BLaER1 (cell line): ENCODE measurements at regions not wholly inside any gene's neighbourhood (a gene's known extent, or its start where the extent isn't known, plus 50 kb on each side); places are given as distances from the start of the nearest gene placed in this dataset.

Experiments
- H3K27ac ChIP-seq: shearing (Covaris generic); formaldehyde crosslinking; 2 replicates; pipeline ENCODE4 v1.8.1; 2022
- H3K27me3 ChIP-seq: shearing (Covaris generic); formaldehyde crosslinking; 2 replicates; pipeline ENCODE4 v1.8.1; 2022
- H3K36me3 ChIP-seq: shearing (Covaris generic); formaldehyde crosslinking; 2 replicates; pipeline ENCODE4 v1.8.1; 2022
- H3K4me1 ChIP-seq: shearing (Covaris generic); formaldehyde crosslinking; 2 replicates; pipeline ENCODE4 v1.8.1; 2022
- H3K4me2 ChIP-seq: shearing (Covaris generic); formaldehyde crosslinking; 2 replicates; pipeline ENCODE4 v1.8.1; 2022
- H3K4me3 ChIP-seq: shearing (Covaris generic); formaldehyde crosslinking; 2 replicates; pipeline ENCODE4 v1.8.1; 2022
- H3K9ac ChIP-seq: shearing (Covaris generic); formaldehyde crosslinking; 2 replicates; pipeline ENCODE4 v1.8.1; 2022
- H3K9me3 ChIP-seq: shearing (Covaris generic); formaldehyde crosslinking; 2 replicates; pipeline ENCODE4 v1.8.1; 2022
- H4K20me1 ChIP-seq: shearing (Covaris generic); formaldehyde crosslinking; 2 replicates; pipeline ENCODE4 v1.8.1; 2022
- Cebpa-rat ChIP-seq: shearing (Covaris generic); IDR thresholded peaks from 2 replicates; pipeline ENCODE4 v1.8.1; 2022

DNA sequence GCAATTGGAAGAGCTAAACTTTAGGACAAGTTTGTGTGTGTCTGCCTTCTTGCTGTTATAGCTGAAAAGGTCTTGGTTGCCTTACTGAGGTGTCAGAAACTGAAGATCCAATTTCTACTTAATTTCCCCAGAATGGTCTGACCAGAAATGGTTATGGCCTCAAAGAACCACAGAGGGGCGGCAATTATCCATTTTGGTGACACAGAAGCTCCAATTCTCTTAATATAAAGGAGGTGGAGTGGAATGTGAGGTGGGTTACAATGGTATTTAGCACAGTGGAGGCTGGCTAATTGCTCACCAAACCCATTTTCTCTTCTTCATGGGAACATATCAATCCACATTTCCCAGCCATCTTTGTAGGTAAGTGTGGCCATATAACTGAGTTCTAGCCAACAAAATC, 1157.2 kb downstream of the OLFM4 start:
- H3K9me3 ChIP-seq, result no peaks in the 10 kb centered on the region
- H3K36me3 ChIP-seq, result no peaks in the 10 kb centered on the region
- no peak overlapping the region for H3K27ac ChIP-seq
- H3K4me1 ChIP-seq, result no peaks in the 10 kb centered on the region
- TF ChIP-seq Cebpa-rat, result no peak
- no peak overlapping the region for H3K4me2 ChIP-seq
- no peak overlapping the region for H3K9ac ChIP-seq
- no peak overlapping the region for H3K4me3 ChIP-seq
- H4K20me1 ChIP-seq, result no peaks in the 10 kb centered on the region
- H3K27me3 ChIP-seq, result no peaks in the 10 kb centered on the region

DNA sequence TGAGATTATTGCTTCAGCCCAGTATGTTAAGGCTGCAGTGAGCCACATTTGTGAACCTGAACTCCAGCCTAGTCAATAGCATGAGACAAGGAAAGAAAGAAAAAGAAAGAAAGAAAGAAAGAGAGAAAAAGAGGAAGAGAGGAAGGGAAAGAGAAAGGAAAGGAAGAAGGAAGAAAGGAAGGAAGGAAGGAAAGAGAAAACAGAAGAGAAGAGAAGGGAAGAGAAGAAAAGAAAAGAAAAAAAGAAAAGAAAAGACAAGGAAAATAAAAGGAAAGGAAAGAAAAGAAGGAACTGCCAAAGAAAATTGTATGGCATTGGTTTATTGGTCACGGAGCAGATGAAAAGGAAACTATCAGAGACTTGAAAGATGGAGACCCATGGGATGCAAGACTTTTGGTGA, 1158.8 kb downstream of the OLFM4 start:
- no peaks in the 10 kb centered on the region for H4K20me1 ChIP-seq
- no peaks in the 10 kb centered on the region for H3K4me1 ChIP-seq
- no peak overlapping the region for H3K27ac ChIP-seq
- no peak overlapping the region for H3K9ac ChIP-seq
- no peaks in the 10 kb centered on the region for H3K9me3 ChIP-seq
- no peak overlapping the region for H3K4me2 ChIP-seq
- H3K4me3 ChIP-seq, result no peak overlapping the region
- no peaks in the 10 kb centered on the region for H3K27me3 ChIP-seq
- no peaks in the 10 kb centered on the region for H3K36me3 ChIP-seq
- no peak for TF ChIP-seq Cebpa-rat

DNA sequence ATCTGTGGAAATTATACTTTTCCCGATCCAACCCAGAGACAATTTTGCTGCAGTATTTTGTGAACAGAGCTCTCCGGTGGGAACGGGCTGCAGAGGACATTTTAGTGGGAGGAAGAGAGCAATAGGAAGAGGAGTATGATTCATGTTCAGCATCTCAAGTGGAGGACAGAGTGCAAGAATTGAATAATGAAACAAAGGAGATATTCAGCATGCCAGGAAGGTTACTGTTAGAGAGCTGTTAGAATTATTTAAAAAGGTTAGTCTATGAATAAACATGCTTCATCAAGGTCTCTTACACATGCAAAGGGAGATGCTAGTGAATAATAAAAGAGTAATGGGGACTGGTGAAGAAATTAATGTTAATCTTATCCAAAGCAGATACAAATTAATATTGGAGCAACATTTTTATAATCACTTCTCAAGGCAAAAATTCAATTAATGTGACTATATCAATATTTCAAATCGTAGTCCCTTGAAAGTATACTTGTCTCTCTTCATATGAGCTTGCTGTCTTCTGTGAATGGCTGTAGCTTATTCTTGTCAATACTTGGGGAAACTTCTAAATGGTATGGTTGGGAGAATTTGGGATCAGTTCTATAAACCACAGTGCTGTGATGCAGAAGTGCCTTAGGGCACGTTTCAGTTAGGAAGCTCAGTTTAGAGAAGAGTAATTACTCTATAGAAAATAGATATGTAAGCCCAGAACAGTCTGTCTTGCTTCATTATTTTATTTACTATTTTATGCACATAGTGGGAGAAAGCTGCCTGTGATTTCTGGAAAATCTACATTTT, 1165.8 kb downstream of the OLFM4 start:
- Histone ChIP-seq H3K4me1 (no peaks in the 10 kb centered on the region), H3K4me2 (no peak overlapping the region)
- TF ChIP-seq Cebpa-rat, result no peak

DNA sequence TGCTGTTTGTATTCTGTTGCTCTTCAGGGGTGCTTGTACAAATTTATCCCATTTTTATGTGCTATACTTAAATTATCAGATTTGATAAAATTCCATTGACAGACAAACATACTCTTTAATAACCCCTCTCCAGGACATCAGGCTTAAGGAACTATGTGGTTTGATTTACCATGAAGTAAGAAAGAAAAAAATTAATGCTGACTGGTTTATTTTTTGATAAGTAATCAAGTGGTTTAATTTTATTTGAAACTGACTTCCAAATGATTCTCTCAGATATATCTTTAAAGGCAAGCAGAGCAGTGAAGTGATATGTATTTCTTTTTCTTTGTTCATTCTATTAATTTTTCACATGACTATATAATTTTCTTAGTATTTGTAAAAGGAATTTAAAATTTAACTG, 1168.1 kb downstream of the OLFM4 start:
- no peaks in the 10 kb centered on the region for H3K27me3 ChIP-seq
- no peak overlapping the region for H3K9ac ChIP-seq
- H3K4me1 ChIP-seq, result no peaks in the 10 kb centered on the region
- no peak overlapping the region for H3K4me2 ChIP-seq
- H3K36me3 ChIP-seq, result no peaks in the 10 kb centered on the region
- no peak for TF ChIP-seq Cebpa-rat
- H3K4me3 ChIP-seq, result no peak overlapping the region
- H3K27ac ChIP-seq, result no peak overlapping the region
- H3K9me3 ChIP-seq, result no peaks in the 10 kb centered on the region
- no peaks in the 10 kb centered on the region for H4K20me1 ChIP-seq

More for the DNA sequence above, 1165.8 kb downstream of the OLFM4 start:
- Histone ChIP-seq H3K9ac (no peak overlapping the region), H3K9me3 (no peaks in the 10 kb centered on the region), H3K27ac (no peak overlapping the region), H3K27me3 (no peaks in the 10 kb centered on the region), H3K4me3 (no peak overlapping the region), H3K36me3 (no peaks in the 10 kb centered on the region), H4K20me1 (no peaks in the 10 kb centered on the region)

DNA sequence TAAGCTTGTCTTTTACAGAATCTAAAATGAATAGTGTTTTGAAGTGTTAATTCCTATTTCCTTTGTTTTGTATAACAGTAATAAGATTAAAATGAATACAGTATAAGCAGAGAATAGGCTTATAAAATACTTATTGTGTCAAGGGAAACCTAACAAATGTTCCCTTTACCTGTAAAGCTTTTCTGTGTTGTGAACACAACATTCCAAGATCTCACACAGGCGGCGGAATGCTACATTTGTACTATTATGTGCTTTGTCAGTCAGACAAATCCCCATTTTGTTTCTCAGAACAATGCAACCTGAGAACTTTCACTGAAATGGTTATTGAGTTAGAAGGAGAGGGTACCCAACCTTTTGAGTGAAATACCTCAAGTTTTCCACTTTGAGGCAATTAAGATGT, 1170.3 kb downstream of the OLFM4 start:
- TF ChIP-seq Cebpa-rat, result no peak
- no peaks in the 10 kb centered on the region for H3K27me3 ChIP-seq
- no peak overlapping the region for H3K9ac ChIP-seq
- H3K36me3 ChIP-seq, result no peaks in the 10 kb centered on the region
- no peaks in the 10 kb centered on the region for H3K4me1 ChIP-seq
- no peak overlapping the region for H3K27ac ChIP-seq
- no peaks in the 10 kb centered on the region for H3K9me3 ChIP-seq
- no peak overlapping the region for H3K4me2 ChIP-seq
- no peak overlapping the region for H3K4me3 ChIP-seq
- no peaks in the 10 kb centered on the region for H4K20me1 ChIP-seq

DNA sequence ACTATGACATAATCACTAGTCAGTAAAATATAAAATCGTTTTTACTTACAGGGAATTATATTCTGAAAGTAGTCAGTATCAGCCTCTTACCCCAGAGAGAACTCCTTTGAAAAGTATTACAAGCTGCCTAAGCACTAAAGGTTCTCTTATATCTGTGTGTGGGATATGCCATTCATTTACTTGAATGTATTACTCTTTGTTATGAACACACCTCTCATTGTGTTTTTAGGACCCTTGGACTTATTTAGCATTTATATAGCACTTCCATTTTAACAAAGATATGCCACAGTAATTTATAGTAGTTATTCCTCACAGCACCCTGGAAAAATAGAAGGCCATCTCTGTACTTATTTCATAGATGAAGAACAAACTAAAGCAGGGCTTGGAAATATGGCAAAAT, 1178.0 kb downstream of the OLFM4 start:
- no peaks in the 10 kb centered on the region for H3K36me3 ChIP-seq
- no peak overlapping the region for H3K9ac ChIP-seq
- TF ChIP-seq Cebpa-rat, result no peak
- H3K27ac ChIP-seq, result no peak overlapping the region
- H3K4me2 ChIP-seq, result no peak overlapping the region
- H3K4me1 ChIP-seq, result no peaks in the 10 kb centered on the region
- no peak overlapping the region for H3K4me3 ChIP-seq
- H3K9me3 ChIP-seq, result no peaks in the 10 kb centered on the region
- no peaks in the 10 kb centered on the region for H3K27me3 ChIP-seq
- H4K20me1 ChIP-seq, result no peaks in the 10 kb centered on the region

DNA sequence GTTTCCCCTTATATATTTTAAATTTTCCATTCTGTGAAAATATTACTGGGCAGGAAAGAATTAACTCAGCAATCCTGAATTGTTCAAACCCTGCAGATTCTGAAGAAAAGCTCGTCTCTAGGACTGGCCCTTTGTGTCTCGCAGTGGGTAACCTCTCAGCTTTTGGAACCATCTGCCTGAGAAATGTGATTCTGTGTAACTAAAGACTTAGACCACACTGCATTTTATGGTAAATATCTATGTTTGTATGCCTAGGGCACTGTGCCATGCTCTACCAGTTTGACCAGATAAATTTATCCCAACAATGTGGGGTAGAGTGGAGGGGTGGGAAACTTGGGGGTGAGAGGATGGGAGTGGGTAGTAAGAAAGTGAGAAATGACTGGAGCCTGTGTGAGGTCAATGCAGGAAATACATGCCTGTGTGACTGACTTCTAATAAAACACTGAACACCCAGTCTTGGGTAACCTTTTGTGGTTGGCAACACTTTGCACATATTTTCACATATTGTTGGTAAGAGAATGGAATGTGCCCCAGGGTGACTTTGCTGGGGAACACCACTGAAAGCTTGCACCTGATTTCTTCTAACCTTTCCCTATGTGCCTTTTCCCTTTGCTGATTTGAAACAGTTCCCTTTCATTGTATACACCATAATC, 1181.9 kb downstream of the OLFM4 start:
- H3K27me3 ChIP-seq, result no peaks in the 10 kb centered on the region
- no peaks in the 10 kb centered on the region for H3K36me3 ChIP-seq
- H3K4me1 ChIP-seq, result no peaks in the 10 kb centered on the region
- no peak for TF ChIP-seq Cebpa-rat
- H4K20me1 ChIP-seq, result no peaks in the 10 kb centered on the region
- no peak overlapping the region for H3K4me3 ChIP-seq
- H3K9ac ChIP-seq, result no peak overlapping the region
- H3K27ac ChIP-seq, result no peak overlapping the region
- H3K4me2 ChIP-seq, result no peak overlapping the region
- no peaks in the 10 kb centered on the region for H3K9me3 ChIP-seq

DNA sequence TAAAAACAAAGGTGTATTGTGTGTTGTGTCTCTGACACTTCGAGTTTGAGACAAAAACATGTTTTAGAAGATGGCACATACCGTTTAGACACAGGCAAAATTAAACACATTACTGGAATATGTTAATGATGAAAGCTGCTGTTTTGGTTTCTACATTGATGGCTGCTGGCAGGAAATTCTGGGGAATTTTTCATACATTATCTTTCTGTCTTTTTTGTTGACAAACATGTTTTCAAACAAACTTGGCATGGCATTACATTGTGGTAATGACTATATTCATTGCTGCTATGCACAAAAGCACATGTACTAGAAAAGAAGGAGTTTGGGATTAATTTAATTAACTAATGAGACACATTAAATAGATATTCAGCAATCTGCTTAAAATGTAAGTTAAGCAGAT, 1187.6 kb downstream of the OLFM4 start:
- Histone ChIP-seq H4K20me1 (no peaks in the 10 kb centered on the region), H3K9me3 (peaks cover 6% of the 10 kb centered on the region), H3K9ac (no peak overlapping the region), H3K27ac (no peak overlapping the region), H3K4me2 (no peak overlapping the region), H3K4me1 (no peaks in the 10 kb centered on the region), H3K36me3 (no peaks in the 10 kb centered on the region), H3K27me3 (no peaks in the 10 kb centered on the region), H3K4me3 (no peak overlapping the region)
- TF ChIP-seq Cebpa-rat, result no peak

DNA sequence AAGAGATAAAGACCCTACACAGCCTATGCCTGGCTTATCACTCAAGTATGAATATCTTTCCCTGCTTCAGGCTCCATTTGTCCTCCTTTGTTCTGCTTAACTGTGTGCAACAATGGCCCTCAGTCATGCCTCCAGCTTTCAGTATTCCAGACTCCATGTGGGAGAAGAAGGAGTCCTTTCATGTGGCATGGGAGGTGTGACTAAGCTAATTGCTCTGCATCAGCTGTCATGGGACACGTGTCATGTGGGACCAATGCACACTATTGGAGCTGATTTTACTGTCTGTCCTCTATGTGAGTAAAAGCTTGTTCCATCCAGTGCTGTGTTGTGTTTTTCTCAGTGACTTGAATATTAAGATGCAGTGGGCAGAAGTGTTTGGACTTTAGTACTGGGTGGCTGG, 1198.3 kb downstream of the OLFM4 start:
- no peaks in the 10 kb centered on the region for H3K36me3 ChIP-seq

DNA sequence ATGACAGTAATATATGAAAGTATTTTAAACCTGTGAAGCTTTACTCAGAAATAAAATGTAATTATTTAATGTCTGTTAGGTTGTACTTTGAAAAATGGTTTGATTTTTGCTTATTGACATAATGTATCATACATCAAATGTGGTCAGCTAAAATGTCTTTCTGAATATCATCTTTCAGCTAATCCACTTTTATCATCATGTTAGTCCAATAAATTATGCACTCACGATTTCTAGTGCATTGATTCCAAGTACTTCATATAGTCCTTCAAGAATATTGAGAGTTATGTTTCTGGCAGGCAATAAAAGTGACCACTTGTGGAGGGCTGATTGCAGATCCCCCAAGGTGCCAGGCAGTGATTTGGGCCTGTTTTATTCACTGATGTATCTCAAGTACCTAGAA, 1204.1 kb downstream of the OLFM4 start:
- no peak overlapping the region for H3K4me2 ChIP-seq
- H3K4me1 ChIP-seq, result no peaks in the 10 kb centered on the region
- no peak overlapping the region for H3K27ac ChIP-seq
- H3K27me3 ChIP-seq, result no peaks in the 10 kb centered on the region
- no peaks in the 10 kb centered on the region for H4K20me1 ChIP-seq
- H3K36me3 ChIP-seq, result no peaks in the 10 kb centered on the region
- no peaks in the 10 kb centered on the region for H3K9me3 ChIP-seq
- H3K9ac ChIP-seq, result no peak overlapping the region
- no peak for TF ChIP-seq Cebpa-rat
- H3K4me3 ChIP-seq, result no peak overlapping the region

More for the DNA sequence above, 1198.3 kb downstream of the OLFM4 start:
- Histone ChIP-seq H3K9ac (no peak overlapping the region), H3K4me1 (no peaks in the 10 kb centered on the region), H3K27ac (no peak overlapping the region), H3K27me3 (no peaks in the 10 kb centered on the region), H4K20me1 (no peaks in the 10 kb centered on the region), H3K4me2 (no peak overlapping the region), H3K4me3 (no peak overlapping the region), H3K9me3 (no peaks in the 10 kb centered on the region)
- TF ChIP-seq Cebpa-rat, result no peak
